Esophagus squamous epithelium (tissue), 4 donors: ENCODE measurements at regions not wholly inside any gene's neighbourhood (a gene's known extent, or its start where the extent isn't known, plus 50 kb on each side); places are given as distances from the start of the nearest gene placed in this dataset.

Source experiments
- POLR2A ChIP-seq, 4 donors: fragments of 450-650 bp; IDR thresholded peaks; one replicate each; pipeline ENCODE4 v1.6.1; 2017; ENCODE audit warnings: antibody characterized with exemption in 4 of 4, mild to moderate bottlenecking in 4 of 4, moderate library complexity in 3 of 4
- TF ChIP-seq, protein P1 (sequence below), 6 experiments: fragments of 450-650 bp in 4 of 6; fragments of 200-600 bp in 2 of 6; sonication (generic) in 2 of 6; IDR thresholded peaks; one replicate each; pipeline ENCODE4 v1.5.1; 2016 to 2019; ENCODE audit warnings: antibody characterized with exemption in 6 of 6, mild to moderate bottlenecking in 4 of 6, moderate library complexity in 4 of 6

DNA sequence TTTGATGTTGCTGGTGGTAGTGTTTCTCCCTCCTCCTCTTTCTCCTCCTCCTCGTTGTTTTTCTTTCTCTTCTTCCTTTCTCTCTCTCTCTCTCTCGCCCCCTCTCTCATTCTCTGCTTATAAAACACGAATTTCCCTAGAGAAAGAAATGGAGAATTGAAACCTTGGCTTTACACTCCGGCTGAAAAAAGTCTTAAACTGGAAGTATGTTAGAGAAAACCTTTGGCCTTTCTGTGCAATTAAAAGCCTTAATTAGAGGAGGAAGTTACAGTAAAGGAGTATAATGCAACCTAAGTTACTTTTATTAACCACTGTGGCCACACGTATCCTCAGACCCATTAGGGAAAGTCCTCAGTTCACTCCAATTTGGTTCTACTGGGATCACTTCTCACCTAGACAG, 501.7 kb upstream of the SORCS1 start:
- TF ChIP-seq, protein P1, sequence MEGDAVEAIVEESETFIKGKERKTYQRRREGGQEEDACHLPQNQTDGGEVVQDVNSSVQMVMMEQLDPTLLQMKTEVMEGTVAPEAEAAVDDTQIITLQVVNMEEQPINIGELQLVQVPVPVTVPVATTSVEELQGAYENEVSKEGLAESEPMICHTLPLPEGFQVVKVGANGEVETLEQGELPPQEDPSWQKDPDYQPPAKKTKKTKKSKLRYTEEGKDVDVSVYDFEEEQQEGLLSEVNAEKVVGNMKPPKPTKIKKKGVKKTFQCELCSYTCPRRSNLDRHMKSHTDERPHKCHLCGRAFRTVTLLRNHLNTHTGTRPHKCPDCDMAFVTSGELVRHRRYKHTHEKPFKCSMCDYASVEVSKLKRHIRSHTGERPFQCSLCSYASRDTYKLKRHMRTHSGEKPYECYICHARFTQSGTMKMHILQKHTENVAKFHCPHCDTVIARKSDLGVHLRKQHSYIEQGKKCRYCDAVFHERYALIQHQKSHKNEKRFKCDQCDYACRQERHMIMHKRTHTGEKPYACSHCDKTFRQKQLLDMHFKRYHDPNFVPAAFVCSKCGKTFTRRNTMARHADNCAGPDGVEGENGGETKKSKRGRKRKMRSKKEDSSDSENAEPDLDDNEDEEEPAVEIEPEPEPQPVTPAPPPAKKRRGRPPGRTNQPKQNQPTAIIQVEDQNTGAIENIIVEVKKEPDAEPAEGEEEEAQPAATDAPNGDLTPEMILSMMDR (IDR thresholded peaks at IDR 0.05) = no peak
- no peak for TF ChIP-seq POLR2A (IDR thresholded peaks at IDR 0.05)
